ENCODE measurements at regions not wholly inside any gene's neighbourhood (a gene's known extent, or its start where the extent isn't known, plus 50 kb on each side); places are given as distances from the start of the nearest gene placed in this dataset.

DNA sequence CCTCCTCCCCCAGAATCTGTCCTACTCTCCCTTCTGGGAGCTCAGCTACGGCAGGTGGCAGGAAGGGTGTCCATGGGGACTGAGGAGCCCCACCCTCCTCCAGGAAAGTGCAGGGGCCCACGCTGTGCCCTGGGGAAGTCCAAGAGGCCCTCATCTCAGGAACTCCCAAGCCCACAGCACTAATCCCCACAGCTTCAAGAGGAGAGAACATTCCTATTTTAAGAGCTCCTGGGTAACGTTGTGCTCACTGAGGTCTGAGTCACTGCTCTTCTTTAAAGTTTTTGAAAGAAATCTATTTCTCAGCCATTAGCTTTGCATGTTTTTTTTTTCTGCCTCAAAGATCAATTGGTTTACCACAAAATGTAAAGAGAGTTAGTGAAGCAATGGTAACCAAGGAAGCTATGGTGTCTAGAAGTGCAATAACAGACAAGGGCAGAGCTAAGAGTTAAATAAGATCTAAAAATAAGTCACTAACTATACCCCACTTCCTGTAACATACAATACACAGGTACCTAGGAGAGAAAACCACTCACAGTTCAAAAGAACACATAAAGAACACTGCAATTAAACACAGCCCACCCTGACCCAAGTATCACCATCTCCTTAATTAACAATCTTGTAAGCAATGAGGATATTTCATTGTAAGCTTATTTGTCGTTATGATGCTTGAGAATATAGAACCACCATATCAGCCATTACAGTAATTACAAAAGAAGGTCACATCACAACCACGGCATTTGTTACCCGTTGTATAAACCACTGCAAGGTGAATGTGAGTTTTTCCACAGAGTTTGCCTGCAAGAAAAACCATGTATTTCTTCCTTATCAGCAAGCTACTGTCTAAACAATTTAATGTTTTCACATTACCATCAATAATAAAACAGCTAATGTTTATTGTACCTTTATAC is 382.3 kb upstream of the SLC30A5 start:
- TF ChIP-seq FOXP2 (optimal IDR thresholded peaks at IDR 0.05; ENCODE audit: control extremely low read depth, extremely low read length, insufficient read depth) = no peak
- no peak for TF ChIP-seq EZH2 (IDR thresholded peaks at IDR 0.05)
- no peak for TF ChIP-seq POLR2AphosphoS5 (IDR thresholded peaks at IDR 0.05; ENCODE audit: borderline replicate concordance, low read depth, low read length)

DNA sequence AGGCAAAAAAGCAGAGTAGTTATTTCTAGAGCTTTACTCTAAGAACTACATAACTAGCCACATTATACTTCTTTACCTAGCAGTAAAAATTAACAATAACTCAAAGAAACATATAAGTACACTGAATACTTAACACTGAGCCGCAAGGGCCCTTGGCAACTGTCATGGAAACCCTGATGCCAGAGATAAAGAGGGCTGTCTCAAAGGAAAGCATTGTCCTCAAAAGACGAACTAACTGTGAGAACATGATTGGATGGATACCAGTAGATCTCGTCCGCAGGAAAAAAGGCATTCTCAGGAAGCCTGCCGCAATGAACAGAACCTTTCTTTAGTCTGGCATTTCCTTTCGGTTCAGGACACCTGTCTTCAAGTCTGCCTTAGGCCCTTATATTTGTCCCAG is 379.0 kb upstream of the SLC30A5 start:
- no peak for TF ChIP-seq FOXP2 (optimal IDR thresholded peaks at IDR 0.05; ENCODE audit: control extremely low read depth, extremely low read length, insufficient read depth)
- no peak for TF ChIP-seq EZH2 (IDR thresholded peaks at IDR 0.05)
- TF ChIP-seq POLR2AphosphoS5 (IDR thresholded peaks at IDR 0.05; ENCODE audit: borderline replicate concordance, low read depth, low read length) = no peak

More for the DNA sequence above, 382.3 kb upstream of the SLC30A5 start:
- Histone ChIP-seq H3K9me3 (ENCODE audit: low read depth, low read length) (no peaks in the 10 kb centered on the region), H3K4me3 (no peak overlapping the region), H3K27ac (peak overlapping the region; percentile 44), H3K36me3 (ENCODE audit: insufficient read depth, low read length) (no peaks in the 10 kb centered on the region), H3K9ac (ENCODE audit: insufficient read length) (no peak overlapping the region)
- no peak for DNase-seq (ENCODE audit: low read depth, low spot score)

DNA sequence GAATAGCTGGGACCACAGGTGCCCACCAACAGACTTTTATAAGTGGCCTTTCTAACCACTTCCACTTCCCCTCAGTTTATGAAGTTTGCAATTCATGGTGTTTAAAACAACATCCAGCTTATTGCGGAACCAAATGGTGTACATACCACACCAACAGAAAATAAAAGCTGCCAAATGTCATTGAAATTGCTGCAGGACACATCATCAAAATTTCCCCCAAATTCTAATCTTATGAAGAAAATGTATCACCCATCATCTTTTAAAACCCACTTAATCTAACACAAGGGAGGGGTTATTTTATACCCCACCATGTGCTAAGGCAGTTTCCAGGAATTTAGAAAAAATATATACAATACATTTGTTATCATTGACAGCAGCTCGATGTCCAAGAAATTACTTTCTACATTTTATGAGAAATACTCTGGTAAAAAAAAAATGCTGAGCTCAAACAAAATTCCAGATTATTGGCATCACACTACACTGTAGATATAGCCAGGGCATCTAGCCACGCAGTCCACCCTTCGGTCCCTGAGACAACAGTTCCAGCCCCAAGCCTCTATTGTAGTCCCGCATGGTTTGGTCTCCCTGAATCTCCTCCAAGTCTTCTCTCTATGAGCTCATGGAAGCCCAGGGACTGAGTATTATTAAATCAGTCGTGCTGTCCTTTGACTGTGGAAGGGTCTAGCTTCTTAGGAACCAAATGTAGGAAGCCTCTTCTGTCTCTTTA is 372.8 kb upstream of the SLC30A5 start:
- Histone ChIP-seq H3K9ac (ENCODE audit: insufficient read length) (no peak overlapping the region), H3K9me3 (ENCODE audit: low read depth, low read length) (no peaks in the 10 kb centered on the region), H3K36me3 (ENCODE audit: insufficient read depth, low read length) (no peaks in the 10 kb centered on the region), H3K27ac (no peak overlapping the region), H3K4me3 (no peak overlapping the region)
- DNase-seq (ENCODE audit: low read depth, low spot score) = no peak
- TF ChIP-seq EZH2 (IDR thresholded peaks at IDR 0.05) (no peak), POLR2AphosphoS5 (IDR thresholded peaks at IDR 0.05; ENCODE audit: borderline replicate concordance, low read depth, low read length) (no peak), FOXP2 (optimal IDR thresholded peaks at IDR 0.05; ENCODE audit: control extremely low read depth, extremely low read length, insufficient read depth) (no peak)

More for the DNA sequence above, 379.0 kb upstream of the SLC30A5 start:
- H3K9ac ChIP-seq (ENCODE audit: insufficient read length) = no peak overlapping the region
- no peak overlapping the region for H3K4me3 ChIP-seq
- no peak overlapping the region for H3K27ac ChIP-seq
- H3K9me3 ChIP-seq (ENCODE audit: low read depth, low read length) = no peaks in the 10 kb centered on the region
- DNase-seq (ENCODE audit: low read depth, low spot score) = no peak
- H3K36me3 ChIP-seq (ENCODE audit: insufficient read depth, low read length) = no peaks in the 10 kb centered on the region

DNA sequence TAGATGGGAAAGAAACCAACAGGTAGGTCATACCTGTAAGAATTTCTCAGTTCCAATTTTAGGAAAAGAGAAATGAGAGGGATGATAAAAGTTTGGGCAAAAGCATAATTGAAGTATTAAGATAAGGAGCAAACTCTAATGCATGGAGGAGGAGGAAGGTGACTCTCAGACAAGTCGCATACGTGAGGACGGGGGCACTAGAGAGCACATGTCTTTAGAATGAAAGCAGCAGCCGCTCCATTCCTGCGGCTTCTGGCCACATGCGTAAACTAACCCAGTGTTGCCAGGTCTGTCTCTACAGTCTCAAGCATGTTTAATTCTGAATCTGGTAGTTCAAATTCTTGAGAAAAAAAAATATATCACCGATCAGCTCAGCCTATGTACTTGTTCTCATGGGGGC is 371.5 kb upstream of the SLC30A5 start:
- no peaks in the 10 kb centered on the region for H3K9me3 ChIP-seq (ENCODE audit: low read depth, low read length)
- no peak for DNase-seq (ENCODE audit: low read depth, low spot score)
- no peak overlapping the region for H3K4me3 ChIP-seq
- H3K36me3 ChIP-seq (ENCODE audit: insufficient read depth, low read length) = no peaks in the 10 kb centered on the region
- H3K9ac ChIP-seq (ENCODE audit: insufficient read length) = no peak overlapping the region
- H3K27ac ChIP-seq = no peak overlapping the region
- TF ChIP-seq FOXP2 (optimal IDR thresholded peaks at IDR 0.05; ENCODE audit: control extremely low read depth, extremely low read length, insufficient read depth) (no peak), EZH2 (IDR thresholded peaks at IDR 0.05) (no peak), POLR2AphosphoS5 (IDR thresholded peaks at IDR 0.05; ENCODE audit: borderline replicate concordance, low read depth, low read length) (no peak)

DNA sequence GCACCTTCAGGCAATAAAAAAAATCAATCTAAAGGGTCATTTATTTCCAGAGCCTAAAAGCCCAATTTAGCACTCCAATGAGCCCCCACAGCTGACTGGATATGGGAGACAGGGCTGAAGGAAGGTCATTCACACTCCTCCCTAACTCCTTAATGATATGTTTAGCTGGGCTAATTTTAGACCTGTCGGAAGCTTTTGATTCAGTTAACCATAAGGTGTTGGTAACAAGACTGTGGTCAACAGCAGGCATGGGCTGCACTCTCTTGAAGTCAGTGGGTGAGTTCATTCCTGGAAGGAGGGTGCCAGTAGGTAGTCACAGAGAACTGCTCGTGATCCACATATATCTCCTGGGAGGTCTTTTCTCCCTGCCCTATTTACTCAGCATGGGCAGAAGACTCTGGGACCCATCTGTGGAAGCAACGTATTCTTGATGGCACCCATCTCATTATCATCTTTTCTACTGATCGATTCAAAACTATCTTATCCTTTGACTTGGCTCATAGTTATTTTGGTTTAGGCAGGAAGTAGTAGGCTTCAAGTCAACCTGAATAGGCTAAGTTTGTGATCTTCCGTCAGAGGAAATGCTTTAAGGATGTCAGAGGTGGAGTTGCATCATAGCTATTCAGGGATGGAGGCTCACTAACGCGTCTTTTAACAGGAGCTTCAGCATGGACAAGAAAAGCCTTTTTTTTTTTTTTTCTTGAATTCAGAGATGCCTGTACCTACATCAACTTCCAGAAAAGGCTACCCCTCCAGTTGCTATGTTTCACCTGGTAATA is 367.7 kb upstream of the SLC30A5 start:
- Histone ChIP-seq H3K9me3 (ENCODE audit: low read depth, low read length) (no peaks in the 10 kb centered on the region), H3K9ac (ENCODE audit: insufficient read length) (no peak overlapping the region), H3K4me3 (no peak overlapping the region), H3K36me3 (ENCODE audit: insufficient read depth, low read length) (no peaks in the 10 kb centered on the region), H3K27ac (no peak overlapping the region)
- no peak for DNase-seq (ENCODE audit: low read depth, low spot score)
- TF ChIP-seq EZH2 (IDR thresholded peaks at IDR 0.05) (no peak), FOXP2 (optimal IDR thresholded peaks at IDR 0.05; ENCODE audit: control extremely low read depth, extremely low read length, insufficient read depth) (no peak), POLR2AphosphoS5 (IDR thresholded peaks at IDR 0.05; ENCODE audit: borderline replicate concordance, low read depth, low read length) (no peak)

DNA sequence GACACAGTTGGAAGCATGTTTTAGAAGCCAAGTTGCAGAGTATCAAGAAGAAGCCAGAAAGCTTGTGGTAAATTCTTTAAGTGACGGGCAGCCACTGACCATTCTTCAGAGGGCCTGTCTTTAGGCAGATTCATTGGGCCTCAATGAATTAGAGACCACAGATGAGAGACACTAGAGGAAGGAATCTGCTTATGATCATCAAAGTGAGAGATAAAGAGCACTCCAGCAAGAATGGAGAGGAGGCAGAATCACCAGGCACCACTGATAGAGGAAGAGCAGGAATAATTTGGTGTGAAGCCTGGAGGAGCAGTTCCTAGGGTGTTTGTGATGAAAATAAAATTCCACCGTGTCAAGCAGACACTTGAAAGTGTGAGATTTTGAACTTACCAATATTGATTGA is 365.9 kb upstream of the SLC30A5 start:
- no peak for TF ChIP-seq FOXP2 (optimal IDR thresholded peaks at IDR 0.05; ENCODE audit: control extremely low read depth, extremely low read length, insufficient read depth)
- no peak for TF ChIP-seq EZH2 (IDR thresholded peaks at IDR 0.05)
- TF ChIP-seq POLR2AphosphoS5 (IDR thresholded peaks at IDR 0.05; ENCODE audit: borderline replicate concordance, low read depth, low read length) = no peak
- Histone ChIP-seq H3K9me3 (ENCODE audit: low read depth, low read length) (no peaks in the 10 kb centered on the region), H3K9ac (ENCODE audit: insufficient read length) (no peak overlapping the region), H3K36me3 (ENCODE audit: insufficient read depth, low read length) (no peaks in the 10 kb centered on the region), H3K27ac (no peak overlapping the region), H3K4me3 (no peak overlapping the region)
- no peak for DNase-seq (ENCODE audit: low read depth, low spot score)

DNA sequence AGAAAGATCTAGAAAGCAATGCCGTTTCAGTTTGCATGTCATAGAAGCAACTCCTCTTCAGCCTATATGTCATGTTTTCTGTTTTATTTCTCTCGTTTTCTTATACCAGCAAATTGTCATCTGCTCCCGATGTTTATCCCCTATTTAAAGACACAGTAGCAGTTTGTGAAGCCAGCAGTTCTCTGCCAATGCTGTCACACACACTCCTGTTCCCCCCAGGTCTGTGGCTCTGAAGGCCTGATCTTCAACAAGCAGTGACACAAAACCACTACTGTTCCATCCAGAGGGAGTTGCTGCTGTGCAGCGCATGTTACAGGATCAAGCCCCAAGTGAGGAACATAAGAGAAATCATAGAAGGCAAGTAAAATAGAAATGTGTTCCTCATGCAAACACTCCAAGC is 364.1 kb upstream of the SLC30A5 start:
- TF ChIP-seq FOXP2 (optimal IDR thresholded peaks at IDR 0.05; ENCODE audit: control extremely low read depth, extremely low read length, insufficient read depth) (no peak), POLR2AphosphoS5 (IDR thresholded peaks at IDR 0.05; ENCODE audit: borderline replicate concordance, low read depth, low read length) (no peak), EZH2 (IDR thresholded peaks at IDR 0.05) (no peak)
- no peak overlapping the region for H3K27ac ChIP-seq
- no peak overlapping the region for H3K9ac ChIP-seq (ENCODE audit: insufficient read length)
- no peak for DNase-seq (ENCODE audit: low read depth, low spot score)
- no peaks in the 10 kb centered on the region for H3K9me3 ChIP-seq (ENCODE audit: low read depth, low read length)
- H3K4me3 ChIP-seq = no peak overlapping the region
- H3K36me3 ChIP-seq (ENCODE audit: insufficient read depth, low read length) = no peaks in the 10 kb centered on the region
